ENCODE measurements at regions not wholly inside any gene's neighbourhood (a gene's known extent, or its start where the extent isn't known, plus 50 kb on each side); places are given as distances from the start of the nearest gene placed in this dataset.
"Not testable (repeated sequence)": the region's sequence is repeated elsewhere in the genome, so short reads cannot be mapped to it uniquely, and the experiment has no call there.

DNA sequence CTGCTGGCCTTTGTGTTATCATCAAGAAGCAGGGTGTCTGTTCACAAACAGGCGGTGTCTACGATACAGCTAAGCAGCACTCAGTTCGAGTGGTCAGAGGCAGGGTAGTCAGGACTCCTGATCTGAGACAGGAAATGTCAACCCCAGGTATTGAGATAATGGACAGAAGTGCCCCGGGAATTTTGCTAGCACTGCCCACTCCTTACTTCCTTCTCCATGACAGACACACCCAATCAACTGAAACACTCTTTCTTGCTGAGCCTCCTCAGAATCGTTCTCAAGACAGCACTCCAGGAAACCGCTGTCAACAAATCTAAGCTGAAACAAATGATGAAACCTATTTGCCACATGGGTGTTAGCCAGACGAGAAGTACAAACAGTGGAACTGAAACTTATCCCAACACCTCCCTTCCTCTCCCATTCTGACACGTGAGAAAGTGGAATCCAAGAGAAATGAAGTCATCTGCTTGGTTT, 109.3 kb downstream of the GTF2IRD2B start:
- H3K27me3 ChIP-seq; intact Hi-C loops (cut with DNase I; ENCODE audit: low total_unique reads); DNase-seq; H3K9me3 ChIP-seq; H3K36me3 ChIP-seq; H3K4me1 ChIP-seq; H3K27ac ChIP-seq; H3K4me3 ChIP-seq: not testable (repeated sequence)
- WGBS, 5 donors: no CpG with 5 or more reads among the region's 8 CpGs

DNA sequence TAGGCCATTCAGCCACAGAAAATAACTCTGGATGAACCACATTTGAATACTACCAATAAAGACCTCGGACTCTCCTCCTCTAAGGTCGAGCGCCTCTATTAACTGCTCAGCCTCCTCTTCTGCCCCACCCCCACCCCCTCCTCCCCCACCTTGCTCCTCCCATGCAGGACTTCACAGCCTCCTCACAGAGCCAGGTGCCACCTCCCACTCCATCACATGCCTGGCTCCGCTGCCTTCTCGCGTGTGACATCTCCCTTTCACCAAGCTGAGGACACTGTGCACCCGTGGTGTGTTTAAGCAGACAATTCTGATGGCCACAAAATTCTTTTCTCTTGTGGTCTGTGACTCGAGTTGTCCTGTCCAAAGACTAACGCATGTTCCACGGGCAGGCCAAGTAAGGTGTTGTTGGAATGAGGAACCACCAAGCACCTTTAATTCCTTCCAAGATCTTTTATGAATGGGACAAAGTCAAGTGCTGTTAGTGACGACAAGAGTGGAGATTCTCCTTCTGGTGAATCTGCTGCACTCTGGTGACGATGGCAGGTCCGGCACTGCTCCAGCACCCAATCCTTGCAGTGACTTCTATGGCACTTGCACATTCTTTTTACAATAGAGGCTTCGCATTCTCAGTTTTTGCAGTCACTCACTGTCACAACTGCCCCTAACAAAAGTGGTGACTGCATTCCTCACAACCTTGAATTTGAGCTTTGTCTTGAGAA, 113.1 kb downstream of the GTF2IRD2B start:
- DNase-seq; H3K9me3 ChIP-seq; H3K27ac ChIP-seq; H3K4me3 ChIP-seq; H3K27me3 ChIP-seq; H3K4me1 ChIP-seq; intact Hi-C loops (cut with DNase I; ENCODE audit: low total_unique reads); H3K36me3 ChIP-seq: not testable (repeated sequence)
- no CpG with 5 or more reads among the region's 14 CpGs for WGBS, 5 donors

DNA sequence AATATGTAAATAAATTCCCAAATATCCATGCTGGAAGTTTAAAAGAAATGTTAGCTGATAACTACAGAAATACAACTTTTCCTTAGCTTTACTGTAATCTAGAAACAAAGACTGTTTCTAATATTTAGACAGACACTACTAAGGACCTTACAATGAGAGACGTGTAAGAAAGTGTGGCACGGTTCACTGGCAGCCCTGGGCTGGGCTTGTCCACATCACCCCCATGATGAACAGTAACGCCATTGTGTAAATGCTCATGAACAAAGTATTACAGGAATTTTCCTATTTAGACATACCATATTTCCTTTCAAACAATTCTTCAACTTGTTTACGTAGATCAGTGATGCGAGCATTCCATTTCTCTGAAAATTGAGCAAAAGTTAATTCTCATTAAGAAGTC, 123.1 kb downstream of the GTF2IRD2B start:
- H3K4me1 ChIP-seq; H3K4me3 ChIP-seq; H3K9me3 ChIP-seq; H3K27me3 ChIP-seq; DNase-seq; H3K27ac ChIP-seq; intact Hi-C loops (cut with DNase I; ENCODE audit: low total_unique reads); H3K36me3 ChIP-seq: not testable (repeated sequence)
- no CpG with 5 or more reads among the region's 5 CpGs for WGBS, 5 donors

DNA sequence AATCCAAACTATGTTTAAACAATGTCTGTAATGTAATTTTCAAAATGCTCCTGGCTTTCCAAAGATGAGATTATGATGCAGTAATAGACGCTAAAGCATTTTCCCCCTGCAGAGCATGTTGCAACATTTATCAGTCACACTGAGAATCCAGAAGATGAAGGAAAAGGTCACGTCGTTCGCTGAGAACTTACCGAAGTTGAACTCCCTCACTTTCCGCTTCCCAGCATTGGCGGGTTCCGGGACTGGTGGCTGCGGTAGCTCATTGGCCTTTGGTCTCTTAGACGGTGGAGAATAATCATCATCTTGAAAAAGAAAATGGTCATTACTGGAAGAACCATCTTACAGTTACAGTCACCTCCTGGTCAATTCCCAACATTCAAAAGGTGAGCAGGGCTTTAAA, 124.6 kb downstream of the GTF2IRD2B start:
- intact Hi-C loops (cut with DNase I; ENCODE audit: low total_unique reads); H3K27me3 ChIP-seq; H3K9me3 ChIP-seq; H3K4me1 ChIP-seq; H3K27ac ChIP-seq; H3K36me3 ChIP-seq; H3K4me3 ChIP-seq; DNase-seq: not testable (repeated sequence)
- WGBS, 5 donors: no CpG with 5 or more reads among the region's 10 CpGs

DNA sequence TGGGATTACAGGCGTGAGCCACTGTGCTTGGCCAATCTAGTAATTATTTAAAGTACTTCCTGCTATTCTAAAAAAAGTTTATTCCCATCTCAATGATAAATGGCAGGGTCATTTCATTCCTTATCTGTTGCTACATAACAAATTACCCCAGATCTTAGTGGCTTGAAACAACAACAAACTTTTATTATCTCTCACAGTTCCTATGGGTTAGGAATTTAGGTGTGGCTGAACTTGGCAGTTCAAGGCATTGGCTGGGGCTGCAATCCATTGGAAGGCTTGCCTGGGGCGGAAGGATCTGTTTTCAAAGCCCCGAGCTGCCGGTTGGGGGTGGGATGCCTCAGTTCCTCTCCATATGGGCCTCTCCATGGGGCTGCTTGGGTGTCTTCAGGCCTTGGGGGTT, 133.7 kb downstream of the GTF2IRD2B start:
- WGBS, 5 donors: no CpG with 5 or more reads among the region's 4 CpGs
- H3K4me1 ChIP-seq; H3K27ac ChIP-seq; intact Hi-C loops (cut with DNase I; ENCODE audit: low total_unique reads); DNase-seq; H3K36me3 ChIP-seq; H3K4me3 ChIP-seq; H3K27me3 ChIP-seq; H3K9me3 ChIP-seq: not testable (repeated sequence)

DNA sequence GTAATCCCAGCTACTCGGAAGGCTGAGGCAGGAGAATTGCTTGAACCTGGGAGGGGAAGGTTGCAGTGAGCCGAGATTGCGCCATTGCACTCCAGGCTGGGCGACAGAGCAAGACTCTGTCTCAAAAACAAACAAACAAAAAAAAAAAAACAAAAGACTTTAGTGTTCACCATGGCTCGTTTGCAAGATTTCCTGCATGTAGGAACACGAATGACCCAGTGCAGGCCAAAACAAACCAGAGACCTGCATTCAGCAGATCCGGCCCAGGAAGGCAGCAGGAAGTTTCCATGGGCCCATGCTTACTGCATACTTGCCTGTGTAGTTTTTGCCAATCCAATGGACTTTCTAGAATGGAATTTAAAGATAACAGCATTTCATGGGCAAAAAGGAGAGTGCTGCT, 137.2 kb downstream of the GTF2IRD2B start:
- H3K36me3 ChIP-seq; H3K9me3 ChIP-seq; DNase-seq; H3K4me1 ChIP-seq; H3K27me3 ChIP-seq; H3K27ac ChIP-seq; intact Hi-C loops (cut with DNase I; ENCODE audit: low total_unique reads); H3K4me3 ChIP-seq: not testable (repeated sequence)
- 41 to 67% (median 48%) methylated on average over 3 to 6 of the region's 7 CpGs; no CpG with 5 or more reads in 1 of the 5 donors for WGBS, 5 donors

DNA sequence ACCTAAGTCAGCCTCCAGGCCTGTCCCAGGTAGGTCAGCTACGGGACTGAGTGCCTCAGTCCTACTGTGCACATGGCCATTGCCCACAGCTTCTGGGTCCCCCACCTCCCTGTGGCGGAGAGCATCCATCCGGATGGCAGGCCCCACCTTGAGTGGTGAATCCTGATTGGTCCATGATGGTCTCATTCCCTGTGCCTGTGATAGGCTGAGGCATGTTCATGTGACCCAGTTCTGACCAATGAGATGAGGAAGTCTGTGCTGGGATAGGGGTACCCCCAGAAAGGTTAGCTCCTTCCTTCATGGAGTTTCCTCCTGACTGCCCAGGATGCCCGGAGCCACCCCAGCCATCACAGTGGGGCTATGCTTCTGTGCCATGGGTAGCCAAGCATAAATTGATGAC, 138.2 kb downstream of the GTF2IRD2B start:
- H3K9me3 ChIP-seq; DNase-seq; H3K4me3 ChIP-seq; H3K27ac ChIP-seq; H3K27me3 ChIP-seq; intact Hi-C loops (cut with DNase I; ENCODE audit: low total_unique reads); H3K36me3 ChIP-seq; H3K4me1 ChIP-seq: not testable (repeated sequence)
- WGBS, 5 donors: no CpG with 5 or more reads among the region's 4 CpGs

DNA sequence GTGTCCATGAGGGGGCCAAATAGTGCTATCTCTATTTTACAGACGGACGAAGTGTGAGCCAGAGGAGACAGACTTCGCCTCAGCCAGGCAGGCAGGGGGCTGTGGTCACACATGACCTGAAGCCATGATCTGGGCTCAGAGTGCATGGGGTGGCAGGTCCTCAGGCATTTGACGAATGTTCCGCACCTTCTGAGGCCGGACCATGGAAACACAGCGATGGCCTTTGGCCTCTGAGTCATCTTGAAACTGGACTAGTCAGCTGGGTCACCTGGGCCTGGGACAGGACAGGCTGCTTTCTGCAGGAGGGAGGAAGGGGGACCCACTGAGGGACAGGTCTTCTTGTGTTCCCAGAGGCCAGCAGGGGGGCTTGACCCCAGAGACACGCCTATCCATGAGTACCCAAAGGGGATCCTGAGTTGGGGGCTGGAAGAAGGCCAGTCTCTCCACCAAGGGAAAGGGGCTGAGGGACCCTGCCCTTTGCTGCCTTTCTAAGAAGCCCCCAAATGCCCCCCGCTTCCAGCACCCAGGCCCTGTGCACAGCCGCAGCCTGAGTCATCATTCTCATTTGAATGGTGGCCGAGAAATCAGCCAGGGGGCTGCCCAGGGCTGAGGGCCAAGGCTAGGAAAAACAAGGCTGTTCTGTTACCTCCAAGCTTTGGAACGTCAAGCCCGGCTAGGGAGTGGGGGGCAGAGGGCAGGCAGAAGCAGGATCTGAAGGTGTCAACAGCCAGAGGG, 142.9 kb downstream of the GTF2IRD2B start:
- intact Hi-C loops (cut with DNase I; ENCODE audit: low total_unique reads); DNase-seq: not testable (repeated sequence)
- no CpG with 5 or more reads among the region's 13 CpGs for WGBS, 5 donors

DNA sequence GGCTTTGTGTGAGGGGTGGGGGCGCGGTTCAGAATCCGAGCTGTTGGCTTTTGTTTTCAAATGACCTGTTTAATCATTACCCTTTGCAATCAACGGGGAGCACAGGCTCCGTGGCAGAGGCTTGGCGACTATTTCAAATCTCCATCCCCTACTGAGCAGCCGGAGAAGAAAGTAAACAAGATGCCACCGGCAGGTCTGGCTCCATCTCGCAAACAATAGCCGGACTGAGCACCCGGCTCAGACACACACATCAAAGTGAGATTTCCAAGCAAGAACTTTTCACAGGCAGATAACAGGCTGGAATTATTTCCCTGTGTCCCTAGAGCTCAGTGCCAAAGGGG, 143.4 kb downstream of the GTF2IRD2B start:
- H3K4me3 ChIP-seq; H3K36me3 ChIP-seq; H3K27ac ChIP-seq; H3K27me3 ChIP-seq; DNase-seq; H3K9me3 ChIP-seq; H3K4me1 ChIP-seq; intact Hi-C loops (cut with DNase I; ENCODE audit: low total_unique reads): not testable (repeated sequence)
- WGBS, 5 donors: no CpG with 5 or more reads among the region's 11 CpGs

More for the DNA sequence above, 142.9 kb downstream of the GTF2IRD2B start:
- H3K9me3 ChIP-seq, H3K27ac ChIP-seq, H3K4me1 ChIP-seq, H3K36me3 ChIP-seq, H3K4me3 ChIP-seq, H3K27me3 ChIP-seq: not testable (repeated sequence)

DNA sequence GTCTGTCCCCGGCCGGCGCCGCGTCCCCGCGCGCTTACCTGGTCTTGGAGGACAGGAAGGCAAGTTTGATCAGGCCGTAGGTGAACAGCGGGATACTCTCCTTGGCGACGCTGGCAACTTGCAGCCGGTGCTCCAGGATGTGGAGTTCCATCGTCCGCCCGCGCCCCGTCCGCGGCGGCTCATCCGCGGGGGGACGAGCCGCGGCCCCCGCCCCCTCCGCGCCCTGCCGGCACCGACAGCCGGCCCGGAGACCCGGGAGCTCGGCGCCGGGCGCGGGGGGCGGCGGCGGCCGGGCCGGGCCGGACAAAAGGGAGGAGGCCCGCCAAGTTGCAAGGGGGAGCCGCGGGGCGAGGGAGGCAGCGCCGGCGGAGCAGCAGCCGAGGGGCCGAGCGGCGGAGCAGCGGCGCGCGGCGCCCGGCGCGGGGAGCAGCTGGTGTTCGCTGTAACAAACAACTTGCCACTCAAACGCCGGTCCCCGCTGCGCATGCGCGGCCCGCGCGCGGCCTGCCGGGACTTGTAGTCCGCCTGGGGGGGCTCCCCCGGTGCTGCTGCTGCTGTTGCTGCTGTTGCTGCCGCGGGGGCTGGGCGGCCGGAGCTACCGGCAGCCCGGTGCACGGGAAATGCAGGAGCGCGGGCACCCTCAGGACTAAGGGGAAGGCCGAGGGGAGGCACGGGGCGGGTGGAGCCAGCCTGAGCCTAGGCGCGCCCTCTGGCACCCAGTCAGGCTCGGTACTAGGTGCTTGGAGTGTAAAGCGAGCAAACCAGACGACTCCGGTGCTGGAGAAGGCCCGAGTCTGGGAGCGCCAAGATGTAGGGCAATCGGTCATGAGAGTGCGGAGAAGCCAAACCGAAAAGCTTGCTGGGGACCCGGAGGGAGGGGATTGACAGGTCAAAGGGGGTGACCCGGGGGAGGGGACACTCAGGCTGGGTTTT, 145.1 kb downstream of the GTF2IRD2B start:
- H3K9me3 ChIP-seq; H3K27me3 ChIP-seq; DNase-seq; H3K27ac ChIP-seq; intact Hi-C loops (cut with DNase I; ENCODE audit: low total_unique reads); H3K4me1 ChIP-seq; H3K36me3 ChIP-seq: not testable (repeated sequence)
- WGBS, 5 donors: 0% methylated on average over 6 of the region's 103 CpGs; no CpG with 5 or more reads in 4 of the 5 donors
- H3K4me3 ChIP-seq: peak overlapping the region in 1 of 4 donors; percentile 19

DNA sequence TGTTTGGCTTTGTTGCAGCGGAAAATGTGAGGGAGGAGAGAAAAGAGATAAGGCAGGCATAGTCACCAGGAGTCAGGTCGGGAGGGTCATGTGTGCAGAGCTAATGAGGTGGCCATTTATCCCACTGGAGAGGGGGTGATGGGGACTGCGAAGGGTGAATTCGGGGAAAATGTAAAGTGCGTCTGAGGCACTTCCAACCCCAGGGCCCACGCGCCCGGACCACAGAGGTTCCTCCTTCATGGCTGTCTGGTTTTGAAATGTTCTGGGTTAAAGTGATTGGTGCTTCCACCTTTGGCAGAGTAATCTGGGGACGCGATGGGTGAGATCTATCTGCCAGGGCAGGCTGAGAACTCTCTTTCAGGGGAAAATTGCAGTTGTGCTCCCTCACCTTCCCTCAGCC, 145.9 kb downstream of the GTF2IRD2B start:
- WGBS, 5 donors: 40% methylated on average over 1 of the region's 10 CpGs; no CpG with 5 or more reads in 4 of the 5 donors
- intact Hi-C loops (cut with DNase I; ENCODE audit: low total_unique reads): not testable (repeated sequence)

More for the DNA sequence above, 145.9 kb downstream of the GTF2IRD2B start:
- H3K4me1 ChIP-seq, DNase-seq, H3K27me3 ChIP-seq, H3K27ac ChIP-seq, H3K9me3 ChIP-seq, H3K4me3 ChIP-seq, H3K36me3 ChIP-seq: not testable (repeated sequence)

All from stomach (tissue), 8 donors.